HG02623 (cell line): ENCODE measurements at regions not wholly inside any gene's neighbourhood (a gene's known extent, or its start where the extent isn't known, plus 50 kb on each side); places are given as distances from the start of the nearest gene placed in this dataset.

Source experiments
- ATAC-seq: cut with Tn5 transposase; IDR thresholded peaks from one replicate; pipeline ENCODE4 v1.9.1; 2021; ENCODE audit warnings: moderate library complexity; ENCODE audit not compliant: unreplicated experiment

DNA sequence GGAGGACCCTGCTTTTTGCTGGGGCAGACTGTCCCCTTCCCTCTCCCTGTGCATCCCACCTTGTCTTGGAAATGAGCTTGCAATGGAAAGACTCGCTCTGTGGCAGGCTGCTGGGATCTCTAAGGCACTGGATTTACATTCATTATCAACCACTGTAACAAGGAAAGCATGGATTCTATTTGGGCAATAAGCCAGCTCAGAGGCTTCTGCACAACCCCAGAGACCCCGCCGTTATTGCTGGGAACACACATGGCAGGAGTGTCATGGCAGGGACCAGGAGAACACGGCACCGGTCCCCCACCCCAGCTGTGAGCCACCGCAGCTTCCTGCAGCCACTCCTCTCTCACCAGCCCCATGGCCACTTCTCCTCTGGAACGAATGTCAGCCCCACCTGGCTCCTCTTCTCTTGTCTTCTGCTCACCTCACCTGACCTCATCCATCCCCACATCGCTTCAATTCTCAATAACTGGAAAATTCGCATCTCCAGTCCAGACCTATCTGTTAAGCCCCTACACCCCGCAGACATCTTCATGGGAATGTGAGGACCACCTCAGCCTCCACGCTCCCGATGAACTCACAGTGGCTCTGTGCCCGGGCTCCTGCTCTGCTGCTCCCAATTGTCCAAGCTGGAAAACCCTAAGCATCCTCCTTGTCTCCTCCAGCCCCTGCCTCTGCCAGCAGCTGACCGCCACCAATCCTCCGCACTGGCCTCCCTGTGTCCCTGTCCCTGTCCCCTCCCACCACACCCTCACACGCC is 181.5 kb downstream of the USP12 start:
- ATAC-seq: no peak

DNA sequence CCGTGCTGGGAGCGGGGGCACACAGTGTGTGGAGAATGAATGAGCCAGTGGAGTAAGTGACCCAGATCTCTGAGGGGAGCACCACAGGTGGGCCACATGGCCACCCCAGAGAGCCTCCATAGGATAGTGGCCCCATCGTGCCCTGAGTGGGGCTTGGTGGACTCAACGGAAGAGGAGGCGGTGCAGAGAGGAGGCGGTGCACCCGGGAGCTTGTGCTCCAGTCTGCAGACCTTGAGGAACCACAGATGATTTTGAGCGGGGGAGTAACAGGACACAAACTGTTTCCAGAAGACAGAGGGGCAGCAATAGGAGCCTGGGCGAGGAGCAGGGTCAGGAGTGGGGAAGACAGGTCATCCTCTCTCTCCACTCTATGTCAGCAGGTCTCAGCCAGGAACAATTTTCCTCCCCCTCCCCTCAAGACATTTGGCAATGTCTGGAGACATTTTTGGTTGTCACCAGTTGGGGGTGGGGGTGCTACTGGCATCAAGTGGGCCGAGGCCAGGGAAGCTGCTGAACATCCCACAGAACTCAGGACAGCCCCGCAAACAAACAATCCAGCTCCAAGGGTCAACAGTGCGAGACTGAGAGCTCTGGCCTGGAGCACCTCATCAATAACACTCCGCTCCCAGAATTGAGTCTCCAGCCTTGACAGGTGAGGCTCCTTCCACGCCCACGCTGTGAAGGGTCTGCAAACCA is 182.2 kb downstream of the USP12 start:
- no peak for ATAC-seq

DNA sequence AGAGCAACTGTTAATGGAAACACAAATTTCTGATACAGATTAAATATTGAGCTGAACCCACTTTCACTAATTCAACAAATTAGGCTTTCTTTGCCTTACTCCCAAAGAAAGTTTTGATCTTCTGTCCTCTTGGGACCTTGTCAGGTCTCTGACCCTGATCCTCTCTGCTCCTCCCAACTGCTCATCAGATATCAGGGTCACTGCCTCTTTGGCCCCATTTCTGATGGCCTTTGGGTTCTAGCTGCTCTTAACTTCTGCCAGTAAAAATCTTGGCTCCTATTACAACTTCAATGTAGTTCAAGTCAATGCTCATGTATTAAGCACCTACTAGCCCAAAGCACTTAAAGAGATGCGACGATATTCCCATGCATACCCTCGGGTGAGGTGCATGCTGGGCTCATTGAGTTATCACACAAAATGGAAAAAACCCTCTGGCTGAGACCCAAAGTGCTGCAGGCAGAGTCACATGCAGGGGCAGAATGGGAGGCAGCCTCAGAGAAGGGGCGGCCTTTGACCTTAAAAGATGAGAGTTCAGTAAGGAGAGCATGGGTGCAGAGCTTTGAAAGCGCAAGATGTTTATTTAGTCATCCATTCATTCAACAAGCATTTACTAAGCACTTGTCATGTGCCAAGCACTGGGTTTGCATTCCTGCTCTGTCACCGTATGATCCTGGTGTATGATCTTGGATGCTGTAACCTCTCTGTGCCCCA is 183.4 kb downstream of the USP12 start:
- ATAC-seq: no peak

DNA sequence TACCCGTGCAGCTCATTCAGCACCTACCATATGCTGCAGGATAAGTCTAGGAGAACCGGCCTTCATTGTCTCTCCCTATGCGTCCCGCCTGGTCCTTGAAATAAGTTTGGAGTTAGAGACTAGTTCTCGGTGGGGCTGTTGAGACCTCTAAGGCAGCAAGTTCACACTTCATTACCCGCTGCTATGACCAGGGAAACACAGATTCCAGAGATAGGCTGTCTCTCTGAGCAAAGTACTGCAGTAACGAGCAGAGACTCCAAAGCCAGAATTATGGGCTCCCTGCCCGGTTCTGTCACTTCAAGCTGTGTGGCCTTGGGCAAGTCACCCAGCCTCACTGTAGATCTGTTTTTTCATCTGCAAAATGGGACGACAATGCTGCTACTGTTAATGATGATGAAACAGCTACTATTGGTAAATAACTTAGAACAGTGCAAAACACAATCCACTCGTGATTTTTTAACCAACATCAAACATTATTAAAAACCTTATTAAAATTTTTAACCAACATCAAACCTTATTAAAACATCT is 184.1 kb downstream of the USP12 start:
- ATAC-seq: no peak

DNA sequence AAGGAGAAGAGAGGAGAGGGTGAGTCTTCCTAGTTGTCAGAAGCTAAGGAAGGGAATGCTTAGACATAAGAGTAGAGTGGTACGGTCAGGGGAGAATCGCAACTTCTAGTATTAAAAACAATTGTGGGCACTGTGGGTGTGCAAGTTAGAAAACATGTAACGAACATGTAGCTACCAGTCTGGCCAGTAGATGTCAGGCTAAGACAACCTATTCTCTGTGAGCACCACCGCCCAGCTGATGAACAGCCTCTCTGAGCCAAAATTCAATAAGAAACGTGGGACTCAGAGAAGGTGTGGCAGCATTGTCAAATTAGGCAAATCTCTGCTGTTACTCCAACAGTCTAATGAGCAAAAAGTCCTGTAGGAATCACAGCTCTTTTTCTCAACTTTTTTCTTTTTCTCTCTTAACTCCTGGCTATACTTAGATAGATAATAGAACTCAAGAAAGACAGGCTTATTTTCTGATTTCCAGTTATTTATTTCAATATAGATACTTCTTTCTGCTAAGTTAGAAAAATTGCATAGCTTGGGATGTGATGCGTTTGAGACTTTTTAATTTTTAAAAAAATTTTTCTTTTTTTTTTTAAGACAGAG is 186.2 kb downstream of the USP12 start:
- peak; percentile 57 for ATAC-seq

DNA sequence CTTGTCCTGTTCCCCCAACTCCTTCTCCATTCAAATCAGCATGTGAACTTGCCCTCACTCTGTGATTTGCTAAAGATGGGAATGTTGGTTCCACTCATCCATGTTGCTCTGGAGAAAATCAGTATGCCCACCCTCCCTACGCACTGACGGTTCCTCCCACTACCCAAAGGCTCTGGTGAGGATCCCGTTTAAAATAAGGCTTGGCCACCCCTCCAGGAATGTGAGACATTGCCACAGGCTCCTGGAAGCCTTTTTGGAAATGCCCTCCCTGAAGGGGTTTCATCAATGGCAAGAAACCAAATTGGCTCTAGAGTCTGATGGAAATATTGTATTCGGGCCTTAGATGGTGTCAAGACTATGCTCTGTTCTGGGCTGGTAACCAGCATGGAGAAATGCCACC is 187.3 kb downstream of the USP12 start:
- no peak for ATAC-seq

DNA sequence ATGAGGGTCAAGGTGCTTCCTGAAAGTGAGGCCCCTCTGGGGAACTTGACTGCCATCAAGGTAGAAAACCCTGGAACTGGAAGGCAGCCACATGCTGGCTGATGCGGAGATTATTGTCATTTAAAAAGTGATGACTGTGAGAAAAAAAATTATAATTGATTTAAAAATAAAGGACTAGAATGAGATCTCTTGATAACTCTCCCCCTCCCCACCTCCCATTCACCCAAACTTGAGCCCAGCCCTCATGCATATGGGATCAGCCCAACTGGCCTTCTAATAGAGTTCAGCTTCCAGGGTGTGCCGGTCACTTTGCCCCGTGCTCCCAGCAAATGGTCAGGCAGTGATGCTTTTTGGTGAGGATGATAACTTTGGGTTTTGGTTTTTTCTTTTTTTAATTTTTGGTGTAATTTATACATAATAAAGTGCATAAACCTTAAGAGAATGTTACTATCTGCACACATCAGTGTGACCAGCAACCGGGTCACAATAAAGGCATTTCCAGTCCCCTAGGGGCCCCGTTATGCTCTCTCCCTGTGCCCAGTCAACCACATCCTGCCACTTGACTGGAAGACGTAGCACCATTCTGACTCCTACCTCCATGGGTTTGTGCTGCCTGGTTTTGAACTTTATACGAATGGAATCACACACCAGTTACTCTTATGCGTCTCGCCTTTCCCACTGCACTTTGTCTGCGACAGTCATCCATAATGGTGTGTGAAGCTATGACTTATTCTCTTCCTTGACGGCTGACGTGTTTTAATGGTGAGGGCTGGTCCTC is 187.9 kb downstream of the USP12 start:
- ATAC-seq: no peak

DNA sequence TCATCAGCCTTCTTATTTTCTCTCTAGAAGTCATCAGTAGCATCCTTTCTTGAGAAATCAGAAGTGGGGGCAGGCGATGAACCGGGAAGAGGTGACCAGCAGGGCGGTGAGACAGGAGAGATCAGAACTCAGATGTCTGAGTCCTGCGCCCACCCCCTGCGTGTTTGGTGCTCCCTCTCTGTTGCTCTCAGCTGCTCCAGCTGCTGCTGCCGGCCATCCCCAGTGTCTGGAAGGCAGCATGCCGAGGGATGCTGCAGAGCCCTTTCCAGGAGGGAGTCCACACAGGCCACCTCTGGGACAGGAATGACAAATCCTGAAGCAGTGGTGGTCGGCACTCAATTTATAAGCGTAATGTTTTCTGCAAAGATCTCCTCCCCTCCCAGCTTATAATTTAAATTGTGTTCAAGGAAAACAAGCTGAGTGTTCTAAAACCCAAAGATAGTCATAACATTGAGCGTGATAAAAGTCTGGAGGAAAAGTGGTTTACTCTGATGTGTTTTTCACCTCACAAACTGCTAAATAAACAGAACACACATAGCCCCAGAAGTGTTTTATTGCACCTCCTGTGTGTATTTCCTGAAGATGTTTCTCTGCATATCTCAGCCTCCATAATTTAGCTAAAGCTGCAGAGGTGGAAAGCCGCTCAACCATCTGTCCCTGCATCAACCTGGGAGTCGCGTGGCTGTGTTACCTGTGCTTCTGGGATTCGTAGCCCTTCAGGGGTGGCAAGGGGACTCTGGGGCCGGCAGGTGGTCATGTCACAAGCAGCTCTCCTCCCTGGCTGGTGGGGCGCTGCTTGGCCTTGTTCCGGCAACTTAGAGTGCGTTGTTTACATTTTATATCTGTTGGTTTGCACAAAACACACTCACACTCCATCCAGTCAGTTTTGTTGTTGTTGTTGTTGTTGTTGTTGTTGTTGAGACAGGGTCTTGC is 191.2 kb downstream of the USP12 start:
- ATAC-seq: no peak

DNA sequence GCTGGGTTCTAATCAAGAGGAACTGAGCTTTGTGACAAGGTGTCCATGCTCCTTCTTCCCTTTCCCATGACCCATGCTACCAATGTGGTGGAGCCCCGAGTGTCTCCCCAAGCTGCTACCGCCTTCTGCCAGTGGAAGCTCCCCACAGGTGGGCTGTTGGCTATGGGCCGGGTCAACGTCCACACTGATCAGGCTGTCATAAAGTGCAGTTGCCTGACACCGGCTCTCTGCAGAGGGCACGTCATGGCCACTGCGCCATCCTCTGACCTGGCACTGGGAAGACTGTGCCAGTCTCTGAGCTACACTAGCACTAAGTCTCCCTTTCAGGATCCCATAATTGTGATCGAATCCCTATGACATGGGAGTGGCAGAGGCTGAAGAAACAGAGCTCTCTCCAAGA is 192.3 kb downstream of the USP12 start:
- ATAC-seq: no peak

DNA sequence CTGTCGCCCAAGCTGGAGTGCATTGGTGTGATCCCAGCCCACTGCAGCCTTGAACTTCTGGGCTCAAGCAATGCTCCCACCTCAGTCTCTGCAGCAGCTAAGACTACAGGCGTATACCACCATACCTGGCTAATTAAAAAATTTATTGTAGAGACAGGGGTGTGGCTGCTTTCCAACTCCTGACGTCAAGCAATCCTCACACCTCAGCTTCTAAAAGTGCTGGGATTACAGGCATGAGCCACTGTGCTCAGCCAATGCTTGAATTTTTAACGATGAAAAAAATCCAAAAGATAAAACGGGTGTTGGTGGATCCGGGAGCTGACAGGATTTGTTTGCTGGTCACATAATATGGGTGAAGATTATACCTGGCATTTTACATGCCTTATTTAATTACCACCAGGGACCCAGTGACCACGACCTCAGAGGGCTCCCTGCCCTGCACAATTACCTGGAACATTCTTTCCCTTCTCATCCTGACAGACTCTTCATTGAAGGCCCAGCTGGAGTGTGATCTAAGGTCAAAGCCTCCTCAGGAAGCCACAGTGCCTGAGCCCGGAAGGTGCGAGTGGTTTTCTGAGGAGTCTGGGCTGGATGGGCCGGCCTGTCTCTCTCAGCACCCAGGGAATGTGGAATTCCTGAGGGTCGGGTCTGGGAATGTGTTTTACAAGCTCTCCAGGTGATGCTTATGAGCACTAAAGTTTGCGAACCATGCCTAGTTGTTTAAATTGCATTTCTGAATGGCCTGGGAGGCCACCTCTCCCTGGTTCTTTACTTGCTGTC is 193.3 kb downstream of the USP12 start:
- ATAC-seq: no peak

DNA sequence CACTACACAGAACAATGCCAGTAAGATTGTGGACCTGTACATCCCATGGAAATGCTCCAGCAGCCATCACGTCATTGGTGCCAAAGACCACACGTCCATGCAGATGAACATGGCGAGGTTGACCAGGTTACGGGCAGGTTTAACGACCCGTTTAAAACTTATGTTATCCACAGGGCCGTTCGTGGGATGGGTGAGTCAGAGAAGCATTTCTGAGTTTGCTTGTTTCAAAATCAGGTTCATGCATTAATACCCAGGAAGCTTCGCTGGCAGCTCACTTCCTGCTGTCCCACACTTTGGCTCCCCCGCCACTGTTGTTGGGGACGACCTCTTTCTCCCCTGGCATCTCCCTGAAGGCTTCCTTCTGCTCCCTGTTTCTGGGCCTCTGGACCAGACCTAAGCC is 194.1 kb downstream of the USP12 start:
- ATAC-seq: no peak

DNA sequence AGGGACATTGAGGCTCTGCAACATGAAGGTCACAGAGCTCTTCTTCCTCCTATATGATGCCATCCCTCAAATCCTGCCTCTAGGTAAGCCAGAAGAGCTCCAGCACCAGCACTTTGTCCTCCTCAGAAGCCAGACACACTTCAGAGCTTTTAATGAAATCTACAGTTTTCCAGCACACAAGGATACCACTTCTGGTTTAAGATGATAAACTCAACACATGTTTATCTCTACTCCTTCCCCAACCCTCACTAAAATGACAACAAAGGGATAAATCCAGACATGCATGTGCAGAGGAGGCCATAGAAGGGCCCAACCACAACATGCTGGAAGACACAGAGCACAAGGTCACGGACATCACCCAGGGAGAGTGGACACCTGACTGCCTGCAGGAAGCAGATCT is 195.3 kb downstream of the USP12 start:
- ATAC-seq: no peak

DNA sequence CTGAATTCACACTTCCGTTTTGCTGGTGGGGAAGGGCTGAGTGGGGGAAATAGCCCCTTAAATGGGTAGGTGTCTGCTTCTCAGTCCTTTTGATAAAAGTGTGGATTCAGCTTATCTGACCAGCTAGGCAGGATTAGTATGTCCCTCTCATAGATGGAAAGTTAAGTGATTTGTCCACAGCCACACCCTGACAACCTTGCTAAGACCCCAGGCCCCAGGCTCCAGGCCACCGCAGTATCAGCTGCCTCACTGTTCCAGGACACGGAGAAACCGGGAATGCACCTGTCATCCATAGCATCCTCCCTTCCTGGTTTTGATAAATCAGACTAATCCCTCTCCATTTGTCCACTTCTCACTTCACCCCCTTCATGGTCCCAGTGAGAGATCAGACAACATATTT is 197.7 kb downstream of the USP12 start:
- ATAC-seq: no peak

DNA sequence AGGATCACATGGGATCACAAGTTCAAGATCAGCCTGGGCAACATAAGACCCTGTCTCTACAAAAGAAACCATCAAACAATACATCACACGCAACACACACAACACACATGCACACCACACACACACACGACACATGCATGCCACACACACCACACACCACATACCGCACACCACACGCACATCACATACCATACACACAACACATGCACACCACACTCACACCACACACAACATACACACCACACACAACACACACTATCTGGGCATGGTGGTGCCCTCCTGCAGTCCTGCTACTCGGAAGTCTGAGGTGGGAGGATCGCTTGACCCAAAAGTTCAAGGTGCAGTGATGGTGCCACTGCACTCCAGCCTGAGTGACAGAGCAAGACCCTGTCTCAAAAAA is 198.3 kb downstream of the USP12 start:
- ATAC-seq: no peak

DNA sequence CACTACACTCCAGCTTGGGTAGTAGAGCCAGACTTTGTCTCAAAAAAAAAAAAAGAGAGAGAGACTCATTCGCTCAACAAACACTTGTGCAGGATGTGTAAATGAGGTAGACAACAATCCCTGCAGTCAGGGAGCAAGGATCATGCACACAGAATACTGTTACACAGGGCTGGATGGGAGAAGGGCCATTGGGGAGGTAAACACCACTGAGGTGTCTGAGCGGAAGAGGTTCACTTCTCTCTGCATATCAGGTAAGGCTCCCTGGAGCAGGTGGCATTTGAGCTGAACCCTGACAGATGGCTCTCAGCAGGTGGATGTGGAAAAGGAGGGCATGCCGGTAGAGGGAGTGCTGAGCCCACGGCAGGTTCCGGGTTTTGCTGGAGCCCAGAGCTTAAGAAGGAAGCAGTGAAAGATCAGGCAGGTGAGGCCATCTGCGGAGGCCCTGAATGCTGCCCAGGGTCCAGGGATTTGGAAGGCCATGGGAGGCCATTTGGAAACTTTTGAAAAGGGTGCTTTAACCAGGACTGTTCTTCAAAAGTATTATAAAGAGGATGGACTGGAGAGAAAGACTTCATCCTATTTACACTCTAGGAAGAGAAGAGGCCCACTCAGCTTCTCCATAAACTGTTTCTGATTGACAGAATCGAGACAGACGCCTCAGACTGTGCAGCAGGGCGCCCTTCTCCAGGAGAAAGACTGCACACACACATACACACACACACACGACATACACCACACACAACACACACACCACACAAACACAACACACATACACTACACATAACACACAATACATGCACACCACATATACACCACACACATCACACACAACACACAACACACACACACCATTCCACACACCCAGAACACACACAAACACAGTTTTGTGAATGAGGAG is 199.4 kb downstream of the USP12 start:
- ATAC-seq: no peak

DNA sequence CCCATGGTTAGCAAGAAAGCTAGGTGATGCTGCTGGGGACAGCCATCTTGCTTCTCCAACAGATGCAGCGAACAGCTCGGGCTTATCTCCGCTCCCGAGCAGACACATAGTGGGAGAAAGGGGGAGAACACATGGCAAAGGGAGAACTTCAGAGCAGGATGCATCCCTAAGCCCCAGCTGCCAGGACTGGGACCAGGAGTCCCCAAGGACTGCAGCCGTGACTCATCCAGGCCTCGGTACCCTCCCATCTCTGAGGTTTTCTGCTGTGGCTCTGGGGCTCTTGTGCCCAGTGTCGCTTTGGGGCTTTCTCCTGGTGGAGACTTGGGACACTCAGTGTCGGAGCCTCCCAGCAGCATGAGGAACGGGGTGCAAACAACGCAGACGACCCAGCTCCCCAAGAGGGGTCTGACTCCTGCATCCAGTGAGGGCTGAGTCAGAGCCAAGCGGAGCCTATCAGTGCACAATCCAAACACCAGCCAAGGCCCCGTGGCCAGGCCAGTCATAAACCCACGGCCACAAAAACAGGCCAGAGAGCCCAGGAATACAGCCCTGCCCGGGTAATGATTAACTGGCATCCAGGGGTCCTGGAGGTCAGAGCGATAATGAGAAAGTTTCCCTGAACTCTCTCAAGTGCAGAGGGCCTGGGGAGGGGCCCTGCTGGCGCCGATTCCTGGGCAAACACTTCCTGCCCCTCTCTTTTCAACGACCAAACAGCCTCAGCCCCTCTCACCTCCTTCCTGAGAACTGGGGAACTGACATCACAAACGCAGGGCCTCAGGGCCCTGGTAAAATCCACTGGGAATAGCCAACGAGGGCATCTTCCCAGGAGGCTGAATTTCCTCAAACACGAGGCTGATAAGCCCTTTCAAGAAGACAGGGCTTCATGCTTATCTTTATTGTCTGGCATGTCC is 202.9 kb downstream of the USP12 start:
- no peak for ATAC-seq
